NCI-H526 (cell line): ENCODE measurements at regions not wholly inside any gene's neighbourhood (a gene's known extent, or its start where the extent isn't known, plus 50 kb on each side); places are given as distances from the start of the nearest gene placed in this dataset.

Experiments
- DNase-seq, 2 experiments: peaks; one replicate each; lab custom pipeline; 2025; lab: John Stamatoyannopoulos, UW

- DNase-seq, result no peak
Measured at GRCh38 chr22:48451891-48452290, 1375.8 kb downstream of the BRD1 start.

- no peak for DNase-seq
Measured at GRCh38 chr22:48450188-48450825, 1377.4 kb downstream of the BRD1 start.

GRCh38 chr22:48449466-48450187, 1378.0 kb downstream of the BRD1 start:
- DNase-seq, result no peak

GRCh38 chr22:48448821-48449220, 1378.9 kb downstream of the BRD1 start:
- DNase-seq, result no peak

- DNase-seq, result no peak
Measured at GRCh38 chr22:48445113-48445827, 1382.4 kb downstream of the BRD1 start.

- DNase-seq, result peak in 1 of 2 experiments; percentile 35
Measured at GRCh38 chr22:48444320-48445112, 1383.2 kb downstream of the BRD1 start.

- no peak for DNase-seq
Measured at GRCh38 chr22:48443680-48444079, 1384.0 kb downstream of the BRD1 start.

- no peak for DNase-seq
Measured at GRCh38 chr22:48442663-48443062, 1385.0 kb downstream of the BRD1 start.

- DNase-seq, result no peak
Measured at GRCh38 chr22:48441553-48441850, 1386.2 kb downstream of the BRD1 start.

- DNase-seq, result no peak
Measured at GRCh38 chr22:48440673-48441552, 1386.8 kb downstream of the BRD1 start.

- DNase-seq, result no peak
Measured at GRCh38 chr22:48440176-48440575, 1387.5 kb downstream of the BRD1 start.

- no peak for DNase-seq
Measured at GRCh38 chr22:48439560-48440135, 1388.0 kb downstream of the BRD1 start.

- peak in 1 of 2 experiments; percentile 16 for DNase-seq
Measured at GRCh38 chr22:48438800-48439559, 1388.7 kb downstream of the BRD1 start.

GRCh38 chr22:48438096-48438495, 1389.6 kb downstream of the BRD1 start:
- no peak for DNase-seq

- DNase-seq, result no peak
Measured at GRCh38 chr22:48436201-48436931, 1391.3 kb downstream of the BRD1 start.

- DNase-seq, result no peak
Measured at GRCh38 chr22:48434868-48435250, 1392.8 kb downstream of the BRD1 start.

GRCh38 chr22:48434156-48434867, 1393.4 kb downstream of the BRD1 start:
- DNase-seq, result no peak

- DNase-seq, result no peak
Measured at GRCh38 chr22:48433647-48434046, 1394.0 kb downstream of the BRD1 start.
